VCaP (cell line): ENCODE measurements at regions not wholly inside any gene's neighbourhood (a gene's known extent, or its start where the extent isn't known, plus 50 kb on each side); places are given as distances from the start of the nearest gene placed in this dataset.
"Not testable (repeated sequence)": the region's sequence is repeated elsewhere in the genome, so short reads cannot be mapped to it uniquely, and the experiment has no call there.

Source experiments
- H3K27ac ChIP-seq: fragments of 450-650 bp; 2 replicates; pipeline ENCODE4 v1.5.1; 2017
- CTCF ChIP-seq: fragments of 450-650 bp; conservative IDR thresholded peaks from 2 replicates; pipeline ENCODE4 v1.5.1; 2017; ENCODE audit warnings: mild to moderate bottlenecking, moderate library complexity

- TF ChIP-seq CTCF: no peak
Measured at GRCh38 chr2:16239296-16239850, 299.0 kb downstream of the MYCN start.

DNA sequence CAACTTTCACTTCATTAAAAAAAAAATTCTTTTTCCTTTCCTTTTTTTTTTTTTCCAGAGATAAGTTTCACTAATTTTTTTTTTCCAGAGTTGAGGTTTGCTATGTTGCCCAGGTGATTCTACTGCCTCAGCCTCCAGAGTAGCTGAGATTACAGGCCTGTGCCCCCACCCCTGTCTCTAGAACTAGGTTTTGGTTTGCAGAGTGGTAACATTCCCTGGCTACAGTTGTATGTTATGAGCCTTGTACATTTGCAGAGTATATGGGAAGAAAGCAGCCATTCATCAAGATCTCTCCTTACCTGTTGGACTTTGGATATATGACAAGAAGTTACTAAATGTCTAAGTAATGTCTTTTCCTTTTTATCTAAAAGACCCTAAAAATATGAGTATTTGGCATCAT is 298.4 kb downstream of the MYCN start:
- H3K27ac ChIP-seq: no peak overlapping the region
- TF ChIP-seq CTCF: no peak

More at GRCh38 chr2:16239296-16239850, 299.0 kb downstream of the MYCN start:
- H3K27ac ChIP-seq: no peak overlapping the region

- no peak for TF ChIP-seq CTCF
- H3K27ac ChIP-seq: no peak overlapping the region
Measured at GRCh38 chr2:16238001-16238761, 297.8 kb downstream of the MYCN start.

DNA sequence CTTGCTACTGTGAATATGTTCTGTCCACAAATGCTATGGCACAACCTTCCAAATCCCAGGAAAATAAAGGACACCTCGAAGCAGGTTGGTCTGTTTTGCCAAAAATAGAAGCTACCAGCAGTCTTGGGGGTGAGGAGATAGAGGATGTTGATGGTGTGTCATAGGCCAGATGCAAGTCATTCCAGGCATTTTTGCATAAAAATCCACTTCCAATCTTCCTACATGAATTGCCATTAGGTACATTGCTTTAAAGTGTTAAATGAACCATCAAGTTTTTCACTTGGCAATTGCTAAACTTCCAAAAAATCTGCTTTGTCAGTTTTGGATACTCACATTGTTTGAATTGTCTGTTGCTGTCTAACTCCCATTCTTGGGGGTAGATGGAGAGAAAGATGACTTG is 295.4 kb downstream of the MYCN start:
- H3K27ac ChIP-seq: no peak overlapping the region
- no peak for TF ChIP-seq CTCF

DNA sequence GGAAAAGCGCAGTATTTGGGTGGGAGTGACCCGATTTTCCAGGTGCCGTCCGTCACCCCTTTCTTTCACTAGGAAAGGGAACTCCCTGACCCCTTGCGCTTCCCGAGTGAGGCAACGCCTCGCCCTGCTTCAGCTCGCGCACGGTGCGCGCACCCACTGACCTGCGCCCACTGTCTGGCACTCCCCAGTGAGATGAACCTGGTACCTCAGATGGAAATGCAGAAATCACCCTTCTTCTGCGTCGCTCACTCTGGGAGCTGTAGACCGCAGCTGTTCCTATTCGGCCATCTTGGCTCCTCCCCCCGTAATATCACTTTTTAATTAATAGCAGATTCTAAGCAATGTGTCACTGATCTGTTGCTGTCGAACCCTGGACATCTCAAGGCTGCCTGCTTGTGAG is 294.9 kb downstream of the MYCN start:
- H3K27ac ChIP-seq: not testable (repeated sequence)

DNA sequence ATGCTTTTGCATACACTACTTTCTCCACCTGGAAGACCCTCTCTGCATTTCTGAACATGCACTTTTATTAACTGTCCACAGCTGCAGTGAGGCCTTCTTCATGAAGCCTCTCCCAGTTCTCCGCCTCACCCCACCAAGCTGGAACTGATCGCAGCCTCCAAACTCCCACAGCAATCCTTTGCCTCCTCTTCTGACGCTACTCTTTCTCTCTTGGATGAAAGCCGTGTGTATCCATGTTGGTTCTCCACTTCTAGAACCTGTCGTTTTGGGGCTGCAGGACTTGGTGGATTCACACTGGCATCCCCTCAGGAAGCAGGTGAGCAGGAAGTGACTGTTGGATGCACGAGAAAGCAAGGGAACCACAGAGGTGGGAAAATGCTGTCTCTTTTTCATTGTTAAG is 288.6 kb downstream of the MYCN start:
- no peak overlapping the region for H3K27ac ChIP-seq
- TF ChIP-seq CTCF: no peak

DNA sequence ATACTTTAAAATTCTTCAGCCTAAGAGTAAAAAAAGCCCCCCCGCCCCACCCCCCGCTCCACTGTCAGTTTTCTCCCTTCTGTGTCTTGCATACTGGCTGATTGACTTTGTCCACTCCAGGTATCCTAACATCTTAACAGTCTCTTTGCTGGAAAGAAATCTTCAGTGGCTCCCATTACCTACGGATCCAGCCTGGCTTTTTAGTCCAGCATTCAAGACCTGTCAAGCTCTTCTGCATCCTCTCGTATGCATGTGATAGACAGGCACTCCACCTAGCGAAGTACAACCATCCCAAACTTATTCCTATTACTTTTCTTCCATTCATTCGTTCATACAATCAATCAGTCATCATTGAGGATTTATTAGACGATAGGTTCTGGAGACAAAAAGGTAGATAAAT is 288.1 kb downstream of the MYCN start:
- H3K27ac ChIP-seq: no peak overlapping the region
- no peak for TF ChIP-seq CTCF

GRCh38 chr2:16227811-16228462 is 287.6 kb downstream of the MYCN start:
- H3K27ac ChIP-seq: no peak overlapping the region
- no peak for TF ChIP-seq CTCF
